Vagina (tissue), 2 donors: ENCODE measurements at regions not wholly inside any gene's neighbourhood (a gene's known extent, or its start where the extent isn't known, plus 50 kb on each side); places are given as distances from the start of the nearest gene placed in this dataset.

Experiments used
- DNase-seq, 2 donors: peaks; one replicate each; pipeline ENCODE4 v3.0.0-alpha.2; 2017; ENCODE audit errors: extremely low spot score in 2 of 2
- H3K27ac ChIP-seq: fragments of 200-600 bp; sonication (generic); one replicate; pipeline ENCODE4 v1.5.1; 2019
- H3K27me3 ChIP-seq: fragments of 200-600 bp; sonication (generic); one replicate; pipeline ENCODE4 v1.5.1; 2019
- H3K36me3 ChIP-seq, 2 donors: fragments of 200-600 bp; sonication (generic); one replicate each; pipeline ENCODE4 v1.5.1; 2017 to 2019
- H3K4me1 ChIP-seq: fragments of 200-600 bp; sonication (generic); one replicate; pipeline ENCODE4 v1.5.1; 2019
- H3K4me3 ChIP-seq, 2 donors: fragments of 200-600 bp; sonication (generic); 1 replicate in 1 of 2; 2 replicates in 1 of 2; pipeline ENCODE4 v1.5.1; 2016 to 2019
- H3K9me3 ChIP-seq: fragments of 200-600 bp; sonication (generic); one replicate; pipeline ENCODE4 v1.5.1; 2019
- POLR2A ChIP-seq, 2 donors: fragments of 450-650 bp; IDR thresholded peaks; one replicate each; pipeline ENCODE4 v1.6.1; 2017; ENCODE audit warnings: antibody characterized with exemption in 2 of 2, mild to moderate bottlenecking in 2 of 2, moderate library complexity in 2 of 2
- POLR2AphosphoS5 ChIP-seq, 2 donors: sonication (generic); formaldehyde crosslinking; IDR thresholded peaks; one replicate each; pipeline ENCODE4 v1.9.0; 2017; ENCODE audit warnings: antibody characterized with exemption in 2 of 2, mild to moderate bottlenecking in 2 of 2, low read depth in 1 of 2; ENCODE audit not compliant: insufficient read depth in 1 of 2
- intact Hi-C: fragments of 100-400 bp; cut with DNase I; formaldehyde crosslinking; loops from one replicate; pipeline ENCODE4 v1.15.1; 2023
- TF ChIP-seq, protein P1 (sequence below), 3 experiments: fragments of 450-650 bp in 2 of 3; fragments of 200-600 bp in 1 of 3; sonication (generic) in 1 of 3; IDR thresholded peaks; one replicate each; pipeline ENCODE4 v1.5.1; 2017 to 2019; ENCODE audit warnings: antibody characterized with exemption in 3 of 3, mild to moderate bottlenecking in 2 of 3, moderate library complexity in 2 of 3

DNA sequence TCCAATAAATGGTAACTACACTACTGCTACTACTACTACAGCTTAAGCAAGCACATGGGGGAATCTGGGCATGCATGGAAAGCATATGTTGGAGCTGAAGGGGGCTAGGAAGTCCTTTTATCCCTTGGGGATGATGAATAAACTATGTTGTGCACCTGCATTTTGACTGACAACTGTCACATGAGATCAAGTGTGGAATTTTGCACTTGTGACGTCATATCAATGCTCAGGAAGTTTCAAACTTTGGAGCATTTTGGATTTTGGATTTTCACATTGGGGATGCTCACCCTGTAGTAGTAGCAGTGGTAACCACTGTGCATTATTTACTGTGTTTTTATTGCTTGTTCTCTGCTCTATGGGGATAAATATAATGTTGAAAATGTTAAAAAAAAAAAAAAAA, 100.5 kb upstream of the SMAD1 start:
- no peaks in the 10 kb centered on the region for H3K4me1 ChIP-seq
- no peaks in the 10 kb centered on the region for H3K36me3 ChIP-seq
- no peaks in the 10 kb centered on the region for H3K27me3 ChIP-seq
- intact Hi-C loops = no loop called here
- no peaks in the 10 kb centered on the region for H3K9me3 ChIP-seq
- no peak overlapping the region for H3K4me3 ChIP-seq
- no peak overlapping the region for H3K27ac ChIP-seq
- TF ChIP-seq POLR2AphosphoS5 (IDR thresholded peaks at IDR 0.05; ENCODE audit: insufficient read depth in 1 of 2, low read depth in 1 of 2) (no peak), POLR2A (IDR thresholded peaks at IDR 0.05) (no peak)
- TF ChIP-seq, protein P1, sequence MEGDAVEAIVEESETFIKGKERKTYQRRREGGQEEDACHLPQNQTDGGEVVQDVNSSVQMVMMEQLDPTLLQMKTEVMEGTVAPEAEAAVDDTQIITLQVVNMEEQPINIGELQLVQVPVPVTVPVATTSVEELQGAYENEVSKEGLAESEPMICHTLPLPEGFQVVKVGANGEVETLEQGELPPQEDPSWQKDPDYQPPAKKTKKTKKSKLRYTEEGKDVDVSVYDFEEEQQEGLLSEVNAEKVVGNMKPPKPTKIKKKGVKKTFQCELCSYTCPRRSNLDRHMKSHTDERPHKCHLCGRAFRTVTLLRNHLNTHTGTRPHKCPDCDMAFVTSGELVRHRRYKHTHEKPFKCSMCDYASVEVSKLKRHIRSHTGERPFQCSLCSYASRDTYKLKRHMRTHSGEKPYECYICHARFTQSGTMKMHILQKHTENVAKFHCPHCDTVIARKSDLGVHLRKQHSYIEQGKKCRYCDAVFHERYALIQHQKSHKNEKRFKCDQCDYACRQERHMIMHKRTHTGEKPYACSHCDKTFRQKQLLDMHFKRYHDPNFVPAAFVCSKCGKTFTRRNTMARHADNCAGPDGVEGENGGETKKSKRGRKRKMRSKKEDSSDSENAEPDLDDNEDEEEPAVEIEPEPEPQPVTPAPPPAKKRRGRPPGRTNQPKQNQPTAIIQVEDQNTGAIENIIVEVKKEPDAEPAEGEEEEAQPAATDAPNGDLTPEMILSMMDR (IDR thresholded peaks at IDR 0.05) = no peak
- DNase-seq = no peak

DNA sequence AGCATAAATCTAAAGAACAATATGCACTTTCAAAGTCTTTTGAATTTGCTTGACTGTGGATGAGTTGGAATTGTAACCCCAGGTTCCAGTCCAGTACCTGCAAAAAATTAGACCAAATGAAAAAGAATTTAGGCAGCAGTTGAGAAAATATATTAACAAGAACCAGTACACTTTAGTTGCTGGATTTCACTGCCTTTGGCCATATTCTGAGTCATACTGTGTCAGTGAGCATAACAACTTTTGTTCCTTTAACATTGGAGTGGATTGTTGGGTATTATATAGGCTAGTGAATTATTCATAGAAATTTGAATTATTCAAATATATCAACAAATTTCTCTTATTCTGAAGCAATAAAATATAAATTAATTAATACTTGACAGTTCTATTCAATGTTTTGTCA, 101.5 kb upstream of the SMAD1 start:
- Histone ChIP-seq H3K36me3 (no peaks in the 10 kb centered on the region), H3K4me3 (no peak overlapping the region), H3K27me3 (no peaks in the 10 kb centered on the region), H3K9me3 (no peaks in the 10 kb centered on the region), H3K27ac (no peak overlapping the region), H3K4me1 (no peaks in the 10 kb centered on the region)
- intact Hi-C loops = no loop called here
- DNase-seq = no peak
- TF ChIP-seq POLR2AphosphoS5 (IDR thresholded peaks at IDR 0.05; ENCODE audit: insufficient read depth in 1 of 2, low read depth in 1 of 2) = no peak
- no peak for TF ChIP-seq POLR2A (IDR thresholded peaks at IDR 0.05)
- TF ChIP-seq, protein P1 (IDR thresholded peaks at IDR 0.05) = no peak

DNA sequence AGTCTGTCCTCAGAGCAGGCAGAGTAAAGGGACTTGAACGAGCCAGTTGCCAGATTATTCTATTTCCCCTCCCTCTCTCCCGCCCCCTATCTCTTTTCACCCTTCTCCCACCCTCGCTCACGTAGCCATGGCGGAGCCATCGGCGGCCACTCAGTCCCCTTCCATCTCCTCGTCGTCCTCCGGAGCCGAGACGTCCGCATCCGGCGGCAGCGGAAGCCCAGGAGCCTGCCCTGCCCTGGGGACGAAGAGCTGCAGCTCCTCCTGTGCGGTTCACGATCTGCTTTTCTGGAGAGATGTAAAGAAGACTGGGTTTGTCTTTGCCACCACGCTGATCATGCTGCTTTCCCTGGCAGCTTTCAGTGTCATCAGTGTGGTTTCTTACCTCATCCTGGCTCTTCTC, 106.2 kb upstream of the SMAD1 start:
- H3K4me1 ChIP-seq = no peaks in the 10 kb centered on the region
- no peaks in the 10 kb centered on the region for H3K27me3 ChIP-seq
- H3K27ac ChIP-seq = no peak overlapping the region
- H3K4me3 ChIP-seq = no peak overlapping the region
- intact Hi-C loops = no loop called here
- no peak for DNase-seq
- no peaks in the 10 kb centered on the region for H3K36me3 ChIP-seq
- TF ChIP-seq, protein P1 (IDR thresholded peaks at IDR 0.05) = no peak
- TF ChIP-seq POLR2AphosphoS5 (IDR thresholded peaks at IDR 0.05; ENCODE audit: insufficient read depth in 1 of 2, low read depth in 1 of 2) (no peak), POLR2A (IDR thresholded peaks at IDR 0.05) (no peak)
- no peaks in the 10 kb centered on the region for H3K9me3 ChIP-seq

DNA sequence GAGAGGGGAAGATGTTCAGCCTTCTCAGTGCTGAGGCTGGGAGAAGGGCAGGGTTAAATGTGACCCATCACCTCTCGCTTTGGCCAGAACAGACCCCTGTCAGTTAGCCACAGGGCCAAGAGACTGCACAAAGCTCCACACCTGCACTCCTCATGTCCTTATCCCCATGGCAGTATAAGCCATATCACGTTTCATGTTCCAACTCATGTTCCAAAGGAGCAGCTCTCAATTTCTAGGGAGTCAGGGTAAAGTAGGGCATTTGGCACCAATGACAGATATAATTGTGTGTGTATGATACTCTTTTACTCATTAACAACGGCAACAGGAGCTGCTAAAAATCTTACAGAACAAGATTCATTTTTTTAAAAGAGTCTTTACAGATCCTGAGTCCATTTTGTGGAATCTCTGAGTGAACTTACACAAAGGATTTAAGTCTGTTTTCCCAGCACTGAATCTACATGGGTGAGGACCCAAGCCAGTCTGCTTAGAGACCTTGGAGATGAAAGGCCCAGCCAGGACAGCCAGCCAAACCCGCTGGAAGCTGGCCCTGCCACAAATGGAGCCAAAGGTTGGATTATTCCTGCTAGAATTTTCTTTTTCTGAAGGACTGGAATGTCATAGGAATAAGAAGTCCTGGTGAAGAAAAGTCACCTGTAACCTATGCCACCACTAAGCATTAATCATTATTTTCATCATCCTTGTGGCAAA, 129.1 kb upstream of the SMAD1 start:
- DNase-seq = no peak
- Histone ChIP-seq H3K27me3 (no peaks in the 10 kb centered on the region), H3K27ac (no peak overlapping the region), H3K36me3 (no peaks in the 10 kb centered on the region), H3K4me3 (no peak overlapping the region), H3K9me3 (no peaks in the 10 kb centered on the region), H3K4me1 (no peaks in the 10 kb centered on the region)
- TF ChIP-seq, protein P1 (IDR thresholded peaks at IDR 0.05) = no peak
- no peak for TF ChIP-seq POLR2AphosphoS5 (IDR thresholded peaks at IDR 0.05; ENCODE audit: insufficient read depth in 1 of 2, low read depth in 1 of 2)
- no peak for TF ChIP-seq POLR2A (IDR thresholded peaks at IDR 0.05)
- intact Hi-C loops = no loop called here

DNA sequence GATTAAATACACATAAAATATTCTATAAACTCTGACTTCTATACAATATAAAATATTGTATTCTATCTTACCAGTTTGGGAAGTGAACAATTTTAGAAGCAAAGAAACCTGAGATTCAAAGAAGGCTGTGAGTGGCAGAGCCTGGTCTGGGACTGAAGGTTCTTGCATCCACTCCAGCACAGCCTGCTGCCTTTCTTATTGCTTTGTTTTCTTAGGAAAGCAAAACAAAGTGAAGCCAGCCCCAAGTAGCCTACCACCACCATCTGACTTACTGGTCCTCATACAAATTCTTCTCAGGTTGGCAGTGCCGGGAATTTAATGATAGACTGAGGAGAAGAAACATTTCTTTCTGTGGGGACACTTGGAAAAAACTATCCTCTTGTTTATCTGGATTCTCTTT, 129.7 kb upstream of the SMAD1 start:
- no peaks in the 10 kb centered on the region for H3K9me3 ChIP-seq
- H3K36me3 ChIP-seq = no peaks in the 10 kb centered on the region
- DNase-seq = no peak
- no peaks in the 10 kb centered on the region for H3K27me3 ChIP-seq
- TF ChIP-seq, protein P1 (IDR thresholded peaks at IDR 0.05) = no peak
- TF ChIP-seq POLR2A (IDR thresholded peaks at IDR 0.05) (no peak), POLR2AphosphoS5 (IDR thresholded peaks at IDR 0.05; ENCODE audit: insufficient read depth in 1 of 2, low read depth in 1 of 2) (no peak)
- no peak overlapping the region for H3K27ac ChIP-seq
- no peaks in the 10 kb centered on the region for H3K4me1 ChIP-seq
- H3K4me3 ChIP-seq = no peak overlapping the region
- intact Hi-C loops = no loop called here
